Left ventricle myocardium inferior (tissue), 1 donor: ENCODE measurements at regions not wholly inside any gene's neighbourhood (a gene's known extent, or its start where the extent isn't known, plus 50 kb on each side); places are given as distances from the start of the nearest gene placed in this dataset.
"Not testable (repeated sequence)": the region's sequence is repeated elsewhere in the genome, so short reads cannot be mapped to it uniquely, and the experiment has no call there.

Experiments used
- DNase-seq: peaks from one replicate; pipeline ENCODE4 v3.0.0-alpha.2; 2020
- H3K27ac ChIP-seq: fragments of 200-600 bp; replicated peaks from 2 replicates; pipeline ENCODE4 v1.8.0; 2021
- H3K27me3 ChIP-seq: fragments of 200-600 bp; 2 replicates; pipeline ENCODE4 v1.8.0; 2021; ENCODE audit warnings: low read depth
- H3K36me3 ChIP-seq: fragments of 200-600 bp; 2 replicates; pipeline ENCODE4 v1.8.0; 2021
- H3K4me1 ChIP-seq: fragments of 200-600 bp; 2 replicates; pipeline ENCODE4 v1.8.0; 2021
- H3K4me3 ChIP-seq: fragments of 200-600 bp; 2 replicates; pipeline ENCODE4 v1.8.0; 2021; ENCODE audit warnings: mild to moderate bottlenecking, moderate library complexity
- H3K9me3 ChIP-seq: fragments of 200-600 bp; replicated peaks from 2 replicates; pipeline ENCODE4 v1.8.0; 2021
- CTCF ChIP-seq: fragments of 200-600 bp; IDR thresholded peaks from 2 replicates; pipeline ENCODE4 v1.8.0; 2021; ENCODE audit warnings: antibody characterized with exemption, mild to moderate bottlenecking, borderline replicate concordance
- intact Hi-C: fragments of 100-400 bp; cut with micrococcal nuclease; formaldehyde crosslinking; loops from one replicate; pipeline ENCODE4 v1.11.0; 2022
- donor health status: DM: no; HTN: yes; CAD: no; lungs with severe emphysema.

DNA sequence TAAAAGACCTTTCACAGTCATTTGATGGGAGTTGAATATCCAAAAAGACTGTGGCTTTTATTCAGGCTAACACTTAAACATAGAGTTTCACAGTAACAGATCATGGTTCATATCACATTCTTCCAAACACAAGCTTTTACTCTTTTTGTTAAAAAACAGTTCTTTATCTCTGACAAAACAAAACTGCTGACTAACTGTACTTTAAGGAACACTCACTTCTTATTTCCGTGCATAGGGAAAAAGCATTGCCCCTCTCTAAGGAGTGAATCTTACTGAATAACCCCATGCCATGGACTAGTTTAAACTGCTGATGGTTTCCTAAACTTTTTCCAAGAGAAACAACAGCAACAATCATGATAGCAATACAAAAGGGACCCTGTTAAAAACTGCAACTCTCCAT, 297.0 kb upstream of the INTU start:
- Histone ChIP-seq H3K4me3 (no peak overlapping the region), H3K9me3 (no peaks in the 10 kb centered on the region), H3K36me3 (no peaks in the 10 kb centered on the region), H3K27ac (no peak overlapping the region), H3K27me3 (no peaks in the 10 kb centered on the region), H3K4me1 (no peaks in the 10 kb centered on the region)
- no peak for DNase-seq
- TF ChIP-seq CTCF = no peak
- intact Hi-C loops = no loop called here

DNA sequence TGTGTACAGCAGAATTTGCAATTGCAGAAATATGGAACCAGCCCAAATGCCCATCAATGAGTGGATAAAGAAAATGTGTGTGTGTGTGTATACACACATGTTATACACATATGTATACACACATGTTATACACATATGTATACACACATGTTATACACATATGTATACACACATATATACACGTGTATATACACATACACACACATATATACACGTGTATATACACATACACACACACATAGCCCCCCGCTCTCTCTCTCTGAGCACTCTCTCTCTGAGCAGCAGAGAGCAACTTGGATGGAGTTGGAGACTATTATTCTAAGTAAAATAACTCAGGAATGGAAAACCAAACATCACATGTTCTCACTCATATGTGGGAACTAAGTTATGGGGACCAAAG, 289.6 kb upstream of the INTU start:
- H3K27ac ChIP-seq, H3K9me3 ChIP-seq, DNase-seq, H3K4me3 ChIP-seq, H3K4me1 ChIP-seq, H3K36me3 ChIP-seq, H3K27me3 ChIP-seq, intact Hi-C loops: not testable (repeated sequence)

- Histone ChIP-seq H3K9me3 (peaks cover 5% of the 10 kb centered on the region), H3K27ac (no peak overlapping the region), H3K36me3 (no peaks in the 10 kb centered on the region), H3K4me3 (no peak overlapping the region), H3K4me1 (no peaks in the 10 kb centered on the region), H3K27me3 (no peaks in the 10 kb centered on the region)
- no peak for DNase-seq
- TF ChIP-seq CTCF = no peak
- intact Hi-C loops = no loop called here
Observed at GRCh38 chr4:127344071-127344470, 288.7 kb upstream of the INTU start.

DNA sequence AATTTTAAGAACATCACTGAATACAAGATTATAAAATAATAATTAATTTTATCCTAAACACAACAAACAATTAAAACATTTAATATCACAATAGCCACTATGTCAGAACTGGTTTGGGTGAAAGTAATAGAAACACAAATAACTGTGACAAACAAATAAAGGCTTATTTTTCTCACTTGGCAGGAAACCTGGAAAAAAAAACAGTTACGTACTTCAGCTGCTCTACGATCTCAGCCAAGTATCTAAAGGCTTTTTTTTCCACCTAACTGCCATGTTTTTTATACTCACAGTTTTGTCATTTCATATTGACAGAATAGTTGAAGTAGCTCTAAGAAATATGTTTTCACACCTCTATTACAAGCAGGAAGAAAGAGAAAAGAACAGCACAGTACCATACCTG, 284.8 kb upstream of the INTU start:
- H3K4me1 ChIP-seq = no peaks in the 10 kb centered on the region
- TF ChIP-seq CTCF = no peak
- H3K27ac ChIP-seq = no peak overlapping the region
- H3K9me3 ChIP-seq = peaks cover 16% of the 10 kb centered on the region
- intact Hi-C loops = no loop called here
- H3K27me3 ChIP-seq = no peaks in the 10 kb centered on the region
- no peak for DNase-seq
- H3K36me3 ChIP-seq = no peaks in the 10 kb centered on the region
- no peak overlapping the region for H3K4me3 ChIP-seq

- intact Hi-C loops = no loop called here
- Histone ChIP-seq H3K36me3 (no peaks in the 10 kb centered on the region), H3K27ac (no peak overlapping the region), H3K9me3 (peaks cover 16% of the 10 kb centered on the region), H3K4me1 (no peaks in the 10 kb centered on the region), H3K4me3 (no peak overlapping the region), H3K27me3 (no peaks in the 10 kb centered on the region)
- no peak for TF ChIP-seq CTCF
- no peak for DNase-seq
Observed at GRCh38 chr4:127352220-127353113, 280.3 kb upstream of the INTU start.

- intact Hi-C loops = no loop called here
- DNase-seq = no peak
- Histone ChIP-seq H3K4me3 (no peak overlapping the region), H3K9me3 (no peaks in the 10 kb centered on the region), H3K27ac (no peak overlapping the region), H3K27me3 (no peaks in the 10 kb centered on the region), H3K36me3 (no peaks in the 10 kb centered on the region), H3K4me1 (no peaks in the 10 kb centered on the region)
- no peak for TF ChIP-seq CTCF
Observed at GRCh38 chr4:127355743-127356142, 277.0 kb upstream of the INTU start.
